ENCODE measurements at regions not wholly inside any gene's neighbourhood (a gene's known extent, or its start where the extent isn't known, plus 50 kb on each side); places are given as distances from the start of the nearest gene placed in this dataset.

DNA sequence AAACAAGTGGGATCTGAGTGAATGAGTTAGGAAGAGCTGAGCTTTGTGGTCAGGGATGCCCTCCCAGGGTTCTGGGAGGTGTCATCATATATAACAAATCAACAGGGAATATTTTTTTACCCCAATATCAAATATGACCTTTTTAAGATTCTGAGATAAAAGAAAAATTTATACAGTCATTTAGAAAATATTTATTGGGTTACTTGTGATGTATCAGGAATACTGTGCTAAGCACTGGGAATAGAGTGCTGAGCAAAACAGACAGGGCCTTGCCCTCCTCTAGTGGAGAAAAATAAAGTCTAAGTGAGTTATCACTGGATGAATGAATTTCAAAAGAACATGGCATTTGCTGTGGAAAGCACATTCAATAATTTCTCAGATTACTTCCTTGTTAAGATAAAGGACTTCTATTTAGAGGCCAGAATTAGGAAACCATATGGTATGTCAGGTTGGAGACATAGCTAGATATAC, 102.9 kb downstream of the BOD1 start:
- TF ChIP-seq, protein P1, sequence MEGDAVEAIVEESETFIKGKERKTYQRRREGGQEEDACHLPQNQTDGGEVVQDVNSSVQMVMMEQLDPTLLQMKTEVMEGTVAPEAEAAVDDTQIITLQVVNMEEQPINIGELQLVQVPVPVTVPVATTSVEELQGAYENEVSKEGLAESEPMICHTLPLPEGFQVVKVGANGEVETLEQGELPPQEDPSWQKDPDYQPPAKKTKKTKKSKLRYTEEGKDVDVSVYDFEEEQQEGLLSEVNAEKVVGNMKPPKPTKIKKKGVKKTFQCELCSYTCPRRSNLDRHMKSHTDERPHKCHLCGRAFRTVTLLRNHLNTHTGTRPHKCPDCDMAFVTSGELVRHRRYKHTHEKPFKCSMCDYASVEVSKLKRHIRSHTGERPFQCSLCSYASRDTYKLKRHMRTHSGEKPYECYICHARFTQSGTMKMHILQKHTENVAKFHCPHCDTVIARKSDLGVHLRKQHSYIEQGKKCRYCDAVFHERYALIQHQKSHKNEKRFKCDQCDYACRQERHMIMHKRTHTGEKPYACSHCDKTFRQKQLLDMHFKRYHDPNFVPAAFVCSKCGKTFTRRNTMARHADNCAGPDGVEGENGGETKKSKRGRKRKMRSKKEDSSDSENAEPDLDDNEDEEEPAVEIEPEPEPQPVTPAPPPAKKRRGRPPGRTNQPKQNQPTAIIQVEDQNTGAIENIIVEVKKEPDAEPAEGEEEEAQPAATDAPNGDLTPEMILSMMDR (conservative IDR thresholded peaks at IDR 0.05; ENCODE audit: low read depth, low read length) = no peak
- no peak for TF ChIP-seq EZH2 (IDR thresholded peaks at IDR 0.05; ENCODE audit: borderline replicate concordance, low read depth, low read length, poor library complexity, severe bottlenecking)
